GM19397 (cell line): ENCODE measurements at regions not wholly inside any gene's neighbourhood (a gene's known extent, or its start where the extent isn't known, plus 50 kb on each side); places are given as distances from the start of the nearest gene placed in this dataset.

Experiments
- ATAC-seq: cut with Tn5 transposase; IDR thresholded peaks from one replicate; pipeline ENCODE4 v1.9.1; 2021; ENCODE audit warnings: mild to moderate bottlenecking, moderate library complexity; ENCODE audit not compliant: unreplicated experiment

- ATAC-seq, result no peak
These were observed 244.2 kb downstream of the BCOR start for GRCh38 chrX:39853417-39854030.

- ATAC-seq, result peak; percentile 74
These were observed 242.7 kb downstream of the BCOR start for GRCh38 chrX:39854772-39855747.

- ATAC-seq, result peak; percentile 42
These were observed 242.0 kb downstream of the BCOR start for GRCh38 chrX:39855748-39856129.

GRCh38 chrX:39856472-39857121 is 241.2 kb downstream of the BCOR start:
- ATAC-seq, result no peak

- ATAC-seq, result no peak
These were observed 240.0 kb downstream of the BCOR start for GRCh38 chrX:39857780-39858179.

GRCh38 chrX:39859991-39860861 is 237.5 kb downstream of the BCOR start:
- peak; percentile 67 for ATAC-seq

- ATAC-seq, result no peak
These were observed 234.8 kb downstream of the BCOR start for GRCh38 chrX:39862963-39863362.

- no peak for ATAC-seq
These were observed 231.5 kb downstream of the BCOR start for GRCh38 chrX:39866229-39866628.

GRCh38 chrX:39869846-39870601 is 227.7 kb downstream of the BCOR start:
- no peak for ATAC-seq

- no peak for ATAC-seq
These were observed 226.1 kb downstream of the BCOR start for GRCh38 chrX:39871648-39872047.

GRCh38 chrX:39873117-39873516 is 224.6 kb downstream of the BCOR start:
- ATAC-seq, result no peak

- ATAC-seq, result peak; percentile 89
These were observed 223.4 kb downstream of the BCOR start for GRCh38 chrX:39874202-39874816.

- ATAC-seq, result no peak
These were observed 221.7 kb downstream of the BCOR start for GRCh38 chrX:39875834-39876628.

- ATAC-seq, result no peak
These were observed 219.9 kb downstream of the BCOR start for GRCh38 chrX:39877905-39878304.

GRCh38 chrX:39883666-39884065 is 214.1 kb downstream of the BCOR start:
- no peak for ATAC-seq

- ATAC-seq, result no peak
These were observed 211.5 kb downstream of the BCOR start for GRCh38 chrX:39886282-39886681.

GRCh38 chrX:39888730-39889129 is 209.0 kb downstream of the BCOR start:
- no peak for ATAC-seq

GRCh38 chrX:39889704-39890103 is 208.1 kb downstream of the BCOR start:
- no peak for ATAC-seq

- ATAC-seq, result no peak
These were observed 207.0 kb downstream of the BCOR start for GRCh38 chrX:39890807-39891206.
